Mesenchymal stem cell (in vitro differentiated cells and primary cell): ENCODE measurements at regions not wholly inside any gene's neighbourhood (a gene's known extent, or its start where the extent isn't known, plus 50 kb on each side); places are given as distances from the start of the nearest gene placed in this dataset.
A peak's percentile ranks its signal among the peaks of the same experiment; 100 is the strongest.

Source experiments
- DNase-seq: peaks from one replicate; pipeline ENCODE4 v3.0.0-alpha.2; 2013
- H2AFZ ChIP-seq: one replicate; pipeline ENCODE4 v1.6.1; 2013; ENCODE audit warnings: low read depth, mild to moderate bottlenecking, control low read depth, inconsistent platforms, low read length, moderate library complexity
- H2AK5ac ChIP-seq: 2 replicates; pipeline ENCODE4 v1.6.1; 2013; ENCODE audit warnings: low read length, moderate library complexity, mild to moderate bottlenecking, inconsistent platforms; ENCODE audit not compliant: severe bottlenecking
- H2BK120ac ChIP-seq: one replicate; pipeline ENCODE4 v1.6.1; 2013; ENCODE audit warnings: low read depth, mild to moderate bottlenecking, inconsistent platforms, low read length, moderate library complexity
- H2BK12ac ChIP-seq, 2 experiments: one replicate each; pipeline ENCODE4 v1.6.1; 2013; ENCODE audit warnings: inconsistent platforms in 2 of 2, low read length in 2 of 2, mild to moderate bottlenecking in 2 of 2, moderate library complexity in 2 of 2, control low read depth in 1 of 2
- H2BK15ac ChIP-seq: one replicate; pipeline ENCODE4 v1.6.1; 2013; ENCODE audit warnings: mild to moderate bottlenecking, low read depth, inconsistent platforms; ENCODE audit not compliant: poor library complexity, severe bottlenecking
- H2BK5ac ChIP-seq: 2 replicates; pipeline ENCODE4 v1.6.1; 2013; ENCODE audit warnings: low read depth, mild to moderate bottlenecking, low read length, control low read depth, inconsistent platforms; ENCODE audit not compliant: poor library complexity, severe bottlenecking
- H3K14ac ChIP-seq, 2 experiments: one replicate each; pipeline ENCODE4 v1.6.1; 2013; ENCODE audit warnings: inconsistent platforms in 2 of 2, low read length in 2 of 2, control low read depth in 1 of 2, mild to moderate bottlenecking in 1 of 2, moderate library complexity in 1 of 2
- H3K18ac ChIP-seq, 2 experiments: one replicate each; pipeline ENCODE4 v1.6.1; 2013; ENCODE audit warnings: inconsistent platforms in 2 of 2, low read length in 2 of 2, control low read depth in 1 of 2, low read depth in 1 of 2, mild to moderate bottlenecking in 1 of 2
- H3K23ac ChIP-seq, 2 experiments: one replicate each; pipeline ENCODE4 v1.6.1; 2013; ENCODE audit warnings: inconsistent platforms in 2 of 2, low read length in 2 of 2, mild to moderate bottlenecking in 2 of 2, moderate library complexity in 2 of 2, control low read depth in 1 of 2
- H3K27ac ChIP-seq: 2 replicates; pipeline ENCODE4 v1.5.1; 2013; ENCODE audit warnings: mild to moderate bottlenecking, moderate library complexity, low read length, control low read depth, inconsistent platforms; ENCODE audit not compliant: poor library complexity, severe bottlenecking
- H3K27me3 ChIP-seq, 2 experiments: 2 replicates each; pipeline versions ENCODE4 v1.6.1 to v1.7.0; 2013; ENCODE audit warnings: low read length in 2 of 2, mild to moderate bottlenecking in 2 of 2, moderate library complexity in 2 of 2, control low read depth in 1 of 2, inconsistent platforms in 1 of 2; ENCODE audit not compliant: control insufficient read depth in 1 of 2, insufficient read depth in 1 of 2
- H3K36me3 ChIP-seq, 2 experiments: 2 replicates each; pipeline versions ENCODE4 v1.6.1 to v1.7.0; 2013; ENCODE audit warnings: low read length in 2 of 2, control low read depth in 1 of 2, inconsistent platforms in 1 of 2, low read depth in 1 of 2, mild to moderate bottlenecking in 1 of 2; ENCODE audit not compliant: insufficient read depth in 2 of 2, control insufficient read depth in 1 of 2
- H3K4ac ChIP-seq, 2 experiments: one replicate each; pipeline ENCODE4 v1.6.1; 2013; ENCODE audit warnings: inconsistent platforms in 2 of 2, low read length in 2 of 2, mild to moderate bottlenecking in 2 of 2, moderate library complexity in 2 of 2, control low read depth in 1 of 2, low read depth in 1 of 2
- H3K4me1 ChIP-seq: 2 replicates; pipeline ENCODE4 v1.6.1; 2013; ENCODE audit warnings: low read depth, low read length, control low read depth; ENCODE audit not compliant: control insufficient read depth, insufficient read depth
- H3K4me2 ChIP-seq: 2 replicates; pipeline ENCODE4 v1.6.1; 2013; ENCODE audit warnings: low read length, mild to moderate bottlenecking, inconsistent platforms; ENCODE audit not compliant: poor library complexity, severe bottlenecking
- H3K4me3 ChIP-seq, 2 experiments: 2 replicates each; pipeline versions ENCODE4 v1.5.1 to v1.7.0; 2013; ENCODE audit warnings: low read length in 2 of 2, mild to moderate bottlenecking in 2 of 2, control low read depth in 1 of 2, low read depth in 1 of 2; ENCODE audit not compliant: insufficient read depth in 1 of 2
- H3K79me1 ChIP-seq: replicated peaks from 2 replicates; pipeline ENCODE4 v1.6.1; 2013; ENCODE audit warnings: mild to moderate bottlenecking, control low read depth, low read length, inconsistent platforms; ENCODE audit not compliant: poor library complexity, severe bottlenecking
- H3K9ac ChIP-seq: 2 replicates; pipeline ENCODE4 v1.7.0; 2013; ENCODE audit warnings: mild to moderate bottlenecking, low read length, moderate library complexity
- H3K9me3 ChIP-seq: 2 replicates; pipeline ENCODE4 v1.7.0; 2013; ENCODE audit warnings: mild to moderate bottlenecking, low read length; ENCODE audit not compliant: control insufficient read depth
- H4K8ac ChIP-seq: one replicate; pipeline ENCODE4 v1.6.1; 2013; ENCODE audit warnings: inconsistent platforms, mild to moderate bottlenecking, low read length, moderate library complexity
- H4K91ac ChIP-seq: one replicate; pipeline ENCODE4 v1.6.1; 2013; ENCODE audit warnings: mild to moderate bottlenecking, low read length, inconsistent platforms
- WGBS: methylation state at CpG from one replicate; pipeline ENCODE4 v1.1.7; 2013; ENCODE audit warnings: mixed read lengths; 5-methylcytosine and 5-hydroxymethylcytosine counted together

GRCh38 chr5:39518516-39518915 lies 93.7 kb upstream of the DAB2 start:
- Histone ChIP-seq H3K4me2 (peak overlapping the region; percentile 34), H3K27me3 (no peaks in the 10 kb centered on the region), H3K23ac (no peak overlapping the region), H3K4ac (peak overlapping the region in 1 of 2 experiments; percentile 49), H3K4me3 (no peak overlapping the region), H3K18ac (peak overlapping the region in 1 of 2 experiments; percentile 33), H2AK5ac (peak overlapping the region; percentile 98), H3K36me3 (no peaks in the 10 kb centered on the region), H3K4me1 (no peaks in the 10 kb centered on the region), H4K8ac (no peak overlapping the region), H3K14ac (no peak overlapping the region), H2BK5ac (peak overlapping the region; percentile 92), H2BK12ac (peak overlapping the region in 1 of 2 experiments; percentile 77), H3K79me1 (no peaks in the 10 kb centered on the region), H3K9me3 (no peaks in the 10 kb centered on the region), H4K91ac (no peak overlapping the region), H3K9ac (peak overlapping the region; percentile 71), H3K27ac (peak overlapping the region; percentile 98), H2AFZ (no peak overlapping the region), H2BK15ac (no peak overlapping the region), H2BK120ac (no peak overlapping the region)
- no peak for DNase-seq
- 30% methylated on average over 3 of the region's 3 CpGs for WGBS

- Histone ChIP-seq H4K91ac (no peak overlapping the region), H2BK120ac (no peak overlapping the region), H4K8ac (no peak overlapping the region), H3K79me1 (no peaks in the 10 kb centered on the region), H3K4me3 (no peak overlapping the region), H3K36me3 (no peaks in the 10 kb centered on the region), H3K14ac (no peak overlapping the region), H2AFZ (no peak overlapping the region), H2BK5ac (no peak overlapping the region), H2BK15ac (no peak overlapping the region), H2AK5ac (no peak overlapping the region), H3K4me1 (no peaks in the 10 kb centered on the region), H3K18ac (no peak overlapping the region), H3K4ac (no peak overlapping the region), H3K27me3 (no peaks in the 10 kb centered on the region), H3K9ac (peak overlapping the region; percentile 59), H3K27ac (no peak overlapping the region), H3K4me2 (no peak overlapping the region), H3K23ac (no peak overlapping the region), H3K9me3 (no peaks in the 10 kb centered on the region), H2BK12ac (no peak overlapping the region)
- peak; percentile 69 for DNase-seq
Observed at GRCh38 chr5:39517800-39518199, 93.0 kb upstream of the DAB2 start.

GRCh38 chr5:39515881-39516280 lies 91.1 kb upstream of the DAB2 start:
- Histone ChIP-seq H3K4me2 (no peak overlapping the region), H2BK5ac (no peak overlapping the region)

GRCh38 chr5:39513236-39513635 lies 88.5 kb upstream of the DAB2 start:
- Histone ChIP-seq H2AK5ac (no peak overlapping the region), H3K23ac (no peak overlapping the region), H3K4me1 (no peaks in the 10 kb centered on the region), H4K91ac (no peak overlapping the region), H3K14ac (no peak overlapping the region), H3K4me3 (no peak overlapping the region), H3K36me3 (no peaks in the 10 kb centered on the region), H3K9ac (no peak overlapping the region), H3K27me3 (no peaks in the 10 kb centered on the region), H2BK5ac (no peak overlapping the region), H2BK15ac (no peak overlapping the region), H2BK120ac (no peak overlapping the region), H4K8ac (no peak overlapping the region), H3K4me2 (no peak overlapping the region), H3K79me1 (no peaks in the 10 kb centered on the region), H3K9me3 (no peaks in the 10 kb centered on the region), H3K18ac (no peak overlapping the region), H3K27ac (no peak overlapping the region), H3K4ac (no peak overlapping the region), H2BK12ac (no peak overlapping the region), H2AFZ (no peak overlapping the region)
- 30% methylated on average over 1 of the region's 1 CpG for WGBS
- no peak for DNase-seq

More at GRCh38 chr5:39515881-39516280, 91.1 kb upstream of the DAB2 start:
- Histone ChIP-seq H4K8ac (no peak overlapping the region), H2AK5ac (no peak overlapping the region), H3K18ac (no peak overlapping the region), H3K4me3 (no peak overlapping the region), H2BK120ac (no peak overlapping the region), H2BK12ac (no peak overlapping the region), H3K4me1 (no peaks in the 10 kb centered on the region), H3K14ac (no peak overlapping the region), H3K9ac (no peak overlapping the region), H2AFZ (no peak overlapping the region), H3K79me1 (no peaks in the 10 kb centered on the region), H3K27ac (no peak overlapping the region), H3K9me3 (no peaks in the 10 kb centered on the region), H3K23ac (no peak overlapping the region), H2BK15ac (no peak overlapping the region), H3K36me3 (no peaks in the 10 kb centered on the region), H3K4ac (no peak overlapping the region), H4K91ac (no peak overlapping the region), H3K27me3 (no peaks in the 10 kb centered on the region)
- no peak for DNase-seq
- WGBS, result 100% methylated on average over 2 of the region's 4 CpGs
